DMS 273 (cell line): ENCODE measurements at regions not wholly inside any gene's neighbourhood (a gene's known extent, or its start where the extent isn't known, plus 50 kb on each side); places are given as distances from the start of the nearest gene placed in this dataset.
A peak's percentile ranks its signal among the peaks of the same experiment; 100 is the strongest.
"Not testable (repeated sequence)": the region's sequence is repeated elsewhere in the genome, so short reads cannot be mapped to it uniquely, and the experiment has no call there.

ENCODE experiments used
- DNase-seq: peaks from one replicate; lab custom pipeline; 2025; ENCODE audit not compliant: unreplicated experiment; lab: John Stamatoyannopoulos, UW

GRCh38 chr7:68712956-68713495, 885.2 kb upstream of the AUTS2 start:
- DNase-seq, result no peak

- DNase-seq, result not testable (repeated sequence)
These were observed 884.1 kb upstream of the AUTS2 start for GRCh38 chr7:68714135-68714534.

- DNase-seq, result no peak
These were observed 882.4 kb upstream of the AUTS2 start for GRCh38 chr7:68715907-68716306.

- DNase-seq, result no peak
These were observed 881.1 kb upstream of the AUTS2 start for GRCh38 chr7:68717176-68717575.

- peak; percentile 45 for DNase-seq
These were observed 880.2 kb upstream of the AUTS2 start for GRCh38 chr7:68718097-68718551.

- DNase-seq, result no peak
These were observed 877.6 kb upstream of the AUTS2 start for GRCh38 chr7:68720697-68721096.

GRCh38 chr7:68722044-68722443, 876.2 kb upstream of the AUTS2 start:
- DNase-seq, result no peak

GRCh38 chr7:68724965-68725364, 873.3 kb upstream of the AUTS2 start:
- DNase-seq, result no peak

- peak; percentile 28 for DNase-seq
These were observed 872.2 kb upstream of the AUTS2 start for GRCh38 chr7:68725843-68726785.

GRCh38 chr7:68728720-68729119, 869.6 kb upstream of the AUTS2 start:
- DNase-seq, result not testable (repeated sequence)

GRCh38 chr7:68729371-68729770, 868.9 kb upstream of the AUTS2 start:
- DNase-seq, result peak; percentile 52

GRCh38 chr7:68730194-68730593, 868.1 kb upstream of the AUTS2 start:
- no peak for DNase-seq

GRCh38 chr7:68730964-68731363, 867.3 kb upstream of the AUTS2 start:
- DNase-seq, result no peak

- no peak for DNase-seq
These were observed 864.8 kb upstream of the AUTS2 start for GRCh38 chr7:68733219-68734153.

- DNase-seq, result no peak
These were observed 863.8 kb upstream of the AUTS2 start for GRCh38 chr7:68734431-68734830.

GRCh38 chr7:68739306-68739705, 859.0 kb upstream of the AUTS2 start:
- no peak for DNase-seq

GRCh38 chr7:68744036-68744435, 854.2 kb upstream of the AUTS2 start:
- DNase-seq, result no peak

GRCh38 chr7:68748934-68749900, 849.1 kb upstream of the AUTS2 start:
- peak; percentile 30 for DNase-seq

GRCh38 chr7:68752485-68753178, 845.6 kb upstream of the AUTS2 start:
- no peak for DNase-seq

- no peak for DNase-seq
These were observed 843.9 kb upstream of the AUTS2 start for GRCh38 chr7:68754414-68754813.
